Middle frontal gyrus (tissue), 1 donor: ENCODE measurements at regions not wholly inside any gene's neighbourhood (a gene's known extent, or its start where the extent isn't known, plus 50 kb on each side); places are given as distances from the start of the nearest gene placed in this dataset.

ENCODE experiments used
- DNase-seq: peaks from one replicate; pipeline ENCODE4 v3.0.0-alpha.2; 2015; ENCODE audit warnings: low spot score; ENCODE audit errors: extremely low spot score

DNA sequence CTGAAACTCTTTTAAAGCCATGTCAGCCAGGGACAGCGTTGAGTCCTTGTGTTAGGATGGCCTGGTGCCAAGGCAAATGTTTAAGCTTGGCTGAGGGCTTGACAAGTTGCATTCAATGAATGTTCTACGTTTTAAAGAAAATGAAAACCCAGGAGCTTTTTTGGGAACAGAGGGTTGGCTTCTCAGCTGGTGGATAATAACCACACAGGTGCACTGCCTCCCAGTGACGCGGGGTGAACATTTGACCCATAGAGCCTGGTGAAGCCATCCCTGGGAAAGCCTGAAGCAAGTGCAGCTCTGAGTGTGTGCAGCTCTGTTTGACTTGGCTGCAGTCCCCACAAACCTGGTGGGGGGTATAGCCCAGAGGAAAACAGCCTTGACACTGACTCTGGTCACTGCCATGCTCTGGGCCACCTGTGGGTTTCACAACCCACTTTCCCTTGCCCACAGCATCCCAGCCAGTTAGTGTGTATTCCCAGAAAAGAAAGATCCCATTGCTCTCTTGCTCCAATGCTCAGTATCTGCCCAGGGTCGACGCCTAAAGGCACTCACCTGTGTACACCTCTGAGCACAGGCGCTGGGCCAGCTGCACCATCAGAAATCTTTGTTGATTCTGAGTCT lies 874.9 kb downstream of the RNF144A start:
- DNase-seq = no peak

- no peak for DNase-seq
Observed at GRCh38 chr2:7795778-7796563, 878.8 kb downstream of the RNF144A start.

DNA sequence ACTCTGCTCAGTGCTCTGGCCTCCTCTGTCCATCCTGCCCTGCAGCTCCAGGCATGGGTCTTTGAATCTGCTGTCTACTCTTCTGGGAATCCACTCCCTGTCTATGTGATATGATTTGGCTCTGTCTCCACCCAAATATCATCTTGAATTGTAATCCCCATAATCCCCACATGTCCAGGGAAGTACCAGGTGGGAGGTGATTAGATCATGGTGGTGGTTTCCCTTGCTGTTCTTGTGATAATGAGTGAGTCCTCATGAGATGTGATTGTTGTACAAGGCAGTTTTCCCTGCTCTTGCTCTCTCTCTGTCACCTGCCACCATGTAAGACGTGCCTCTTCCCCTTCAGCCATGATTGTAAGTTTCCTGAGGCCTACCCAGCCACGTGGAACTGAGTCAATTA lies 881.8 kb upstream of the ID2 start:
- no peak for DNase-seq

DNA sequence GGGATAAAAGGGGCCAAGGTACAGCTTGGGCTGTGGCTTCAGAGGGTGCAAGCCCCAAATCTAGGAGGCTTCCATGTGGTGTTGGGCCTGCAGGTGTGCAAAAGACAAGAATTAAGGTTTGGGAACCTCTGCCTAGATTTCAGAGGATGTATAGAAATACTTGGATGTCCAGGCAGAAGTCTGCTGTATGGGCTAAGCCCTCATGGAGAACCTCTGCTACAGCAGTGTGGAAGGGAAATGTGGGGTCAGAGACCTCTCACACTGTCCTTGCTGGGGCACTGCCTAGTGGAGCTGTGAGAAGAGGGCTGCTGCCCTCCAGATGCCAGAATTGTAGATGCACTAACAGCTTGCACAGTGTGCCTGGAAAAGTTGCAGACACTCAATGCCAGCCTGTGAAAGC lies 880.6 kb upstream of the ID2 start:
- no peak for DNase-seq

DNA sequence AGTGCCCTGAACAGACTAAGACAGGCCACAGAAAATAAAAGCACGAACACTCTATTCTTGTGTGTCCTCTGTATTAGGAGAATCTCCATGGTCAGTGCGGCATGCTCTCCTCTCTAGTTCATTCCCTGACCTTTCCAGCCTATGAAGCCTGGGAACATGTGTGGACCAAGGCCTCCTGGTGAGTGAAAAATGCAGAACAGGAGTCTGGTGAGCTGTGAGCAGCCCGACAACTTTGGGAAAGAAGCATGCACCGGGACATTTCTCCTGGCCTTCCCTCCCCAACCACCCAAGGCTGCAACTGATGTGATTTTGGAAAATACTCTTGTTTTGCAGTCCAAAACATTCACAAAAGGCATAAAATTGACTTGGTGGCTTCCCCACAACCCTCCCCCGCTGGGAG lies 878.3 kb upstream of the ID2 start:
- no peak for DNase-seq

GRCh38 chr2:7809640-7810039 lies 872.2 kb upstream of the ID2 start:
- no peak for DNase-seq

- DNase-seq = no peak
Observed at GRCh38 chr2:7811073-7811472, 870.8 kb upstream of the ID2 start.

- DNase-seq = no peak
Observed at GRCh38 chr2:7812231-7812995, 869.4 kb upstream of the ID2 start.

GRCh38 chr2:7813541-7814292 lies 868.1 kb upstream of the ID2 start:
- no peak for DNase-seq

DNA sequence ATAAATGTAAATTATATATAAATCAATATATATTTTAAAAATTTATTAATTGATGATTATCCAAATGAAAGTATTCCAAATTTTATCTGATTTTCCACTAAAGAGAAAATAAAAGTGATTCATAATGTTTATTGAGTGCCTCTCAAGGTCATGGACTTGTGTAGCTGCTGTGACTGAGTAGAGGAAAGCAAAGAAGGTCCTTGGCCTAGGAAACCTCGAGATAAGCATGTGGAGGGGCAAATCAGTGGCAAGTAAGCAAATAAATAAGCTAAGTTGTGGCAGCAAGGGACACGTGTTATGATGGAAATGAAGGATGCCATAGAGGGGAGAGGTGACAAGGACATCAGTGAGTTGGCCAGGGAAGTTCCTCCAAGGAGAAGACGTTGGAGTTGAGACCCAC lies 866.1 kb upstream of the ID2 start:
- DNase-seq = no peak

DNA sequence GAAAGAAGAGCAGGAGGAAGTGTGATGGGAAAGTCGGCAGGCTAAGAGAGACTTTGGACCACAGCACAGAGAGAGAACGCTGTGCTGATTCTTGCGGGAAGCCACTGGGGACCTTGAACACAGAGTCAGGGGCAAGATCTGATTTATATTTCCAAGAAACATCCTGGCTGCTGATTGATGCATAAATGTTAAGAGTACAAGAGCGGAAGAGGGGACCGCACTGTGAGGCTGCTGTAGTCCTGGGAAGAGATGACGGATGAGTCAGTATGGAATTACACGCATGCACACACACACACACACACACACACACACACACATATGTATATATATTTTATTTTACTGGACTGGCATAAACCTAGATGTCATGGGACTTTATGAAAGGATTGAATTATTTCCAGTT lies 865.6 kb upstream of the ID2 start:
- DNase-seq = no peak

GRCh38 chr2:7816944-7817343 lies 864.9 kb upstream of the ID2 start:
- no peak for DNase-seq

DNA sequence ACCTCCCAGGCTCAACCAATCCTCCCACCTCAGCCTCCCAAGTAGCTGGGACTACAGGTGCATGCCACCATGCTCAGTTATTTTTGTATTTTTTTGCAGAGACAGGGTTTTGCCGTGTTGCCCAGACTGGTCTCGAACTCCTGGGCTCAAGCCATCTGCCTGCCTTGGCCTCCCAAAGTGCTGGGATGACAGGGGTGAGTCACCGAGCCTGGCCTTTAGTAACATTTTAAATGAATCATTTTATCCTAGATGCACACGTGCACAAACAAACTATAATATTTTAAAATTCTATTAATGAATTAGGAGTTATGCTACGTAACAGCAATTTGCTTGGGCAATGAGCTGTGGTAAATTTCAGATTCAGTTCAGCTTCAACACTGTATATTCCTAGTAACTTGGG lies 862.5 kb upstream of the ID2 start:
- DNase-seq = no peak

GRCh38 chr2:7819850-7820249 lies 862.0 kb upstream of the ID2 start:
- DNase-seq = no peak

- no peak for DNase-seq
Observed at GRCh38 chr2:7824211-7824610, 857.6 kb upstream of the ID2 start.

GRCh38 chr2:7825591-7826312 lies 856.1 kb upstream of the ID2 start:
- no peak for DNase-seq

- DNase-seq = no peak
Observed at GRCh38 chr2:7826656-7827055, 855.2 kb upstream of the ID2 start.

- no peak for DNase-seq
Observed at GRCh38 chr2:7829241-7829640, 852.6 kb upstream of the ID2 start.

DNA sequence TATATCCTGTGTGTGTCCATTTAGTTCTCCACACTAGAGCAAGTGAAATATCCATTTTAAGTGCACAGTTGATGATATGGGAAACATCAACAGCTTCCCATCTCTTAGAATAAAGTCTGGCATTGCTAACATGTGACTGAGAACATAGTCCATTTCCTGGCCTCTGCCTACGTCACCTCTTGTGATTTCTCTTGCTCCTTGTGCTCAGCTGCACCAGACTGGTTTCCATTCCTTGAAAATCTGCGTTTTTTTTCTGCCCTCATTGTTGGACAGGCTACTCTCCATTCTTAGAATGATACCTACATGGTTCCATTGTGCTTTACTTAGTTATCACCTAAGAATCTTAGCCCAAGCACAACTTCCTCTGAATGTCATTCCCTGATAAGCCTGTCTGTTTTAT lies 851.2 kb upstream of the ID2 start:
- DNase-seq = no peak

GRCh38 chr2:7835151-7835550 lies 846.7 kb upstream of the ID2 start:
- DNase-seq = no peak
